IMR-90 (cell line): ENCODE measurements at regions not wholly inside any gene's neighbourhood (a gene's known extent, or its start where the extent isn't known, plus 50 kb on each side); places are given as distances from the start of the nearest gene placed in this dataset.

ENCODE experiments used
- ATAC-seq: fragments of 200-7000 bp; cut with Tn5 transposase; 2 replicates; pipeline ENCODE4 v1.9.1; 2020; ENCODE audit warnings: low read depth, mild to moderate bottlenecking, moderate library complexity
- BruUV-seq: library from RNA; stranded (reverse); fragments of 400-500 nt; replicated peaks from 2 replicates; lab custom pipeline; 2021; lab: Mats Ljungman, UMichigan
- CTCF ChIA-PET: fragments of 300-600 bp; formaldehyde crosslinking; extraction: SDS; loops from one replicate; lab custom pipeline; 2021; ENCODE audit warnings: antibody characterized with exemption; lab: Yijun Ruan, JAX
- POLR2A ChIA-PET: fragments of 300-600 bp; sonication (Branson Sonifier 250); formaldehyde crosslinking; loops from one replicate; lab custom pipeline; 2022; ENCODE audit warnings: antibody characterized with exemption; ENCODE audit not compliant: unreplicated experiment; lab: Charles Lee
- DNase-seq: peaks from one replicate; pipeline ENCODE4 v3.0.0; 2013
- H2AFZ ChIP-seq: replicated peaks from 2 replicates; pipeline ENCODE3; 2013; ENCODE audit warnings: low read length, mild to moderate bottlenecking; ENCODE audit not compliant: poor library complexity
- H2AK5ac ChIP-seq: 2 replicates; pipeline ENCODE4 v1.6.1; 2013; ENCODE audit warnings: low read depth, low read length, inconsistent platforms
- H2AK9ac ChIP-seq: replicated peaks from 2 replicates; pipeline ENCODE3; 2013; ENCODE audit warnings: mild to moderate bottlenecking, low read depth, low read length, moderate library complexity; ENCODE audit not compliant: poor library complexity
- H2BK120ac ChIP-seq: 2 replicates; pipeline ENCODE4 v1.6.1; 2013; ENCODE audit warnings: low read depth, low read length, inconsistent platforms
- H2BK15ac ChIP-seq: 3 replicates; pipeline ENCODE4 v1.6.1; 2013; ENCODE audit warnings: low read depth, low read length, inconsistent platforms
- H2BK20ac ChIP-seq: 2 replicates; pipeline ENCODE4 v1.6.1; 2013; ENCODE audit warnings: low read depth, mild to moderate bottlenecking, inconsistent platforms, low read length, moderate library complexity
- H2BK5ac ChIP-seq: 2 replicates; pipeline ENCODE4 v1.6.1; 2013; ENCODE audit warnings: mild to moderate bottlenecking, low read depth, low read length, inconsistent platforms; ENCODE audit not compliant: poor library complexity, severe bottlenecking
- H3K14ac ChIP-seq: replicated peaks from 2 replicates; pipeline ENCODE4 v1.6.1; 2013; ENCODE audit warnings: low read depth, low read length, inconsistent platforms
- H3K18ac ChIP-seq: 2 replicates; pipeline ENCODE4 v1.6.1; 2013; ENCODE audit warnings: low read depth, low read length, control low read depth
- H3K23ac ChIP-seq: 2 replicates; pipeline ENCODE4 v1.6.1; 2013; ENCODE audit warnings: low read depth, low read length, inconsistent platforms
- H3K27ac ChIP-seq: 2 replicates; pipeline ENCODE4 v1.5.1; 2013; ENCODE audit warnings: mild to moderate bottlenecking, control low read depth, low read length; ENCODE audit not compliant: insufficient read depth
- H3K27me3 ChIP-seq: 2 replicates; pipeline ENCODE4 v1.6.1; 2013; ENCODE audit warnings: low read length; ENCODE audit not compliant: control insufficient read depth, insufficient read depth
- H3K36me3 ChIP-seq: 2 replicates; pipeline ENCODE4 v1.6.1; 2013; ENCODE audit warnings: low read length, mixed read lengths; ENCODE audit not compliant: control insufficient read depth, insufficient read depth
- H3K4ac ChIP-seq: 2 replicates; pipeline ENCODE4 v1.6.1; 2013; ENCODE audit warnings: low read depth, low read length, inconsistent platforms
- H3K4me1 ChIP-seq: 2 replicates; pipeline ENCODE4 v1.6.1; 2013; ENCODE audit warnings: low read length, mixed read lengths; ENCODE audit not compliant: control insufficient read depth, insufficient read depth
- H3K4me2 ChIP-seq: 2 replicates; pipeline ENCODE4 v1.6.1; 2013; ENCODE audit warnings: low read depth, mild to moderate bottlenecking, control low read depth, low read length, moderate library complexity
- H3K4me3 ChIP-seq: 2 replicates; pipeline ENCODE4 v1.5.1; 2013; ENCODE audit warnings: low read depth, mild to moderate bottlenecking, control low read depth, low read length, moderate library complexity; ENCODE audit not compliant: insufficient read depth
- H3K56ac ChIP-seq: 2 replicates; pipeline ENCODE4 v1.6.1; 2013; ENCODE audit warnings: low read length, inconsistent platforms; ENCODE audit not compliant: insufficient read depth; ENCODE audit errors: extremely low read depth
- H3K79me1 ChIP-seq, 2 experiments: 2 replicates each; pipeline ENCODE4 v1.6.1; 2013; ENCODE audit warnings: low read length in 2 of 2, inconsistent platforms in 1 of 2, low read depth in 1 of 2
- H3K9ac ChIP-seq: 2 replicates; pipeline ENCODE4 v1.6.1; 2013; ENCODE audit warnings: low read depth, low read length, control low read depth
- H3K9me1 ChIP-seq: 2 replicates; pipeline ENCODE4 v1.6.1; 2013; ENCODE audit warnings: low read length, inconsistent platforms; ENCODE audit not compliant: insufficient read depth
- H3K9me3 ChIP-seq: 2 replicates; pipeline ENCODE4 v1.6.1; 2013; ENCODE audit warnings: low read length; ENCODE audit not compliant: control insufficient read depth, insufficient read depth
- H4K20me1 ChIP-seq: 2 replicates; pipeline ENCODE4 v1.6.1; 2013; ENCODE audit warnings: low read length, inconsistent platforms; ENCODE audit not compliant: insufficient read depth
- H4K5ac ChIP-seq: 2 replicates; pipeline ENCODE4 v1.6.1; 2013; ENCODE audit warnings: mild to moderate bottlenecking, low read depth, low read length, control low read depth
- H4K8ac ChIP-seq, 2 experiments: 2 replicates each; pipeline ENCODE4 v1.6.1; 2013; ENCODE audit warnings: low read depth in 2 of 2, low read length in 2 of 2, control low read depth in 1 of 2, inconsistent platforms in 1 of 2
- H4K91ac ChIP-seq: 2 replicates; pipeline ENCODE4 v1.6.1; 2013; ENCODE audit warnings: low read depth, low read length, inconsistent platforms; ENCODE audit not compliant: insufficient read depth
- BHLHE40 ChIP-seq: fragments of 150-350 bp; IDR thresholded peaks from 2 replicates; pipeline ENCODE4 v1.6.1; 2016; ENCODE audit warnings: mild to moderate bottlenecking, low read depth, low read length
- CEBPB ChIP-seq: IDR thresholded peaks from 2 replicates; pipeline ENCODE4 v1.6.1; 2012; ENCODE audit warnings: low read depth, low read length, improper control_type of control experiment
- CHD1 ChIP-seq: IDR thresholded peaks from 2 replicates; pipeline ENCODE4 v1.6.1; 2012; ENCODE audit warnings: low read depth, low read length, improper control_type of control experiment
- CTCF ChIP-seq: conservative IDR thresholded peaks from 2 replicates; pipeline ENCODE4 v1.5.1; 2012; ENCODE audit warnings: mild to moderate bottlenecking, low read depth, low read length, improper control_type of control experiment
- ELK1 ChIP-seq: fragments of 150-350 bp; IDR thresholded peaks from 2 replicates; pipeline ENCODE4 v1.6.1; 2016; ENCODE audit warnings: low read depth, mild to moderate bottlenecking, low read length, moderate library complexity, borderline replicate concordance
- FOS ChIP-seq: fragments of 150-350 bp; IDR thresholded peaks from 2 replicates; pipeline ENCODE4 v1.6.1; 2016; ENCODE audit warnings: low read depth, low read length
- MAFK ChIP-seq: IDR thresholded peaks from 2 replicates; pipeline ENCODE4 v1.6.1; 2012; ENCODE audit warnings: low read depth, low read length, improper control_type of control experiment
- MAZ ChIP-seq: IDR thresholded peaks from 2 replicates; pipeline ENCODE4 v1.6.1; 2012; ENCODE audit warnings: low read depth, mild to moderate bottlenecking, low read length, improper control_type of control experiment, moderate library complexity, borderline replicate concordance
- MXI1 ChIP-seq: IDR thresholded peaks from 2 replicates; pipeline ENCODE4 v1.6.1; 2012; ENCODE audit warnings: low read depth, mild to moderate bottlenecking, low read length, moderate library complexity, borderline replicate concordance
- NFE2L2 ChIP-seq: fragments of 150-350 bp; IDR thresholded peaks from 2 replicates; pipeline ENCODE4 v1.6.1; 2016; ENCODE audit warnings: low read depth, mild to moderate bottlenecking, low read length
- POLR2A ChIP-seq: IDR thresholded peaks from 2 replicates; pipeline ENCODE4 v1.6.1; 2012; ENCODE audit warnings: mild to moderate bottlenecking, low read depth, low read length
- RCOR1 ChIP-seq: IDR thresholded peaks from 2 replicates; pipeline ENCODE4 v1.6.1; 2012; ENCODE audit warnings: mild to moderate bottlenecking, low read length, improper control_type of control experiment; ENCODE audit not compliant: insufficient replicate concordance
- USF2 ChIP-seq: fragments of 150-350 bp; IDR thresholded peaks from 2 replicates; pipeline ENCODE4 v1.6.1; 2017; ENCODE audit warnings: mild to moderate bottlenecking, antibody characterized with exemption, low read length, low read depth
- WGBS, 2 experiments: methylation state at CpG; one replicate each; pipeline versions ENCODE4 v1.1.5 to v1.1.7; 2013; ENCODE audit warnings: missing lambda C conversion rate in 2 of 2; ENCODE audit not compliant: insufficient read length in 1 of 2; ENCODE audit errors: extremely low coverage in 2 of 2; 5-methylcytosine and 5-hydroxymethylcytosine counted together
- dilution Hi-C: fragments of 300-500 bp; cut with HindIII; formaldehyde crosslinking; loops from one replicate; pipeline ENCODE4 v1.14.3; 2018; ENCODE audit warnings: low sequenced_read_pairs; ENCODE audit not compliant: unreplicated experiment
- in situ Hi-C: fragments of 300-500 bp; cut with MboI; formaldehyde crosslinking; loops from 3 replicates; pipeline ENCODE4 v1.14.3; 2019; ENCODE audit warnings: low sequenced_read_pairs, inconsistent platforms, mixed read lengths
- intact Hi-C: fragments of 100-400 bp; cut with micrococcal nuclease; formaldehyde crosslinking; loops from 2 replicates; pipeline ENCODE4 v1.10.0; 2022

GRCh38 chr7:96408881-96409280 is 87.0 kb upstream of the SLC25A13 start:
- WGBS, 2 experiments = 83% methylated on average over 1 of the region's 9 CpGs; no CpG with 5 or more reads in 1 of the 2 experiments
- dilution Hi-C loops (no loop called here), intact Hi-C loops (no loop called here), in situ Hi-C loops (no loop called here)
- H3K79me1 ChIP-seq = no peaks in the 10 kb centered on the region
- H2BK20ac ChIP-seq = no peak overlapping the region
- TF ChIP-seq NFE2L2 (no peak), MAZ (no peak), FOS (no peak), CTCF (no peak), CHD1 (no peak), CEBPB (no peak), MXI1 (no peak), ELK1 (no peak), USF2 (no peak), BHLHE40 (no peak), MAFK (no peak), RCOR1 (no peak), POLR2A (no peak)
- no peak overlapping the region for H3K4me2 ChIP-seq
- POLR2A ChIA-PET = no interaction called here
- no peak overlapping the region for H4K5ac ChIP-seq
- ATAC-seq = no peak
- H2AFZ ChIP-seq = no peak overlapping the region
- no peak overlapping the region for H2BK120ac ChIP-seq
- H3K27me3 ChIP-seq = peaks cover 3% of the 10 kb centered on the region; the same call in 1 of the 2 replicates
- no peaks in the 10 kb centered on the region for H3K4me1 ChIP-seq
- no peak overlapping the region for H3K4ac ChIP-seq
- H3K36me3 ChIP-seq = no peaks in the 10 kb centered on the region
- no peak overlapping the region for H4K8ac ChIP-seq
- no peaks in the 10 kb centered on the region for H3K9me3 ChIP-seq
- no peak overlapping the region for H2AK5ac ChIP-seq
- no peak overlapping the region for H3K27ac ChIP-seq
- DNase-seq = no peak
- H4K91ac ChIP-seq = no peak overlapping the region
- H4K20me1 ChIP-seq = no peaks in the 10 kb centered on the region
- CTCF ChIA-PET = no interaction called here
- H2BK15ac ChIP-seq = no peak overlapping the region
- H3K14ac ChIP-seq = no peak overlapping the region
- H3K18ac ChIP-seq = no peak overlapping the region
- no TSS peak for BruUV-seq
- no peak overlapping the region for H3K23ac ChIP-seq
- no peak overlapping the region for H3K56ac ChIP-seq
- H2BK5ac ChIP-seq = no peak overlapping the region
- no peak overlapping the region for H3K9ac ChIP-seq
- H2AK9ac ChIP-seq = no peak overlapping the region
- no peak overlapping the region for H3K4me3 ChIP-seq
- H3K9me1 ChIP-seq = no peaks in the 10 kb centered on the region
